Spleen (tissue), 11 donors: ENCODE measurements at regions not wholly inside any gene's neighbourhood (a gene's known extent, or its start where the extent isn't known, plus 50 kb on each side); places are given as distances from the start of the nearest gene placed in this dataset.

Source experiments
- DNase-seq: peaks from one replicate; pipeline ENCODE4 v3.0.0-alpha.2; 2020
- H3K27ac ChIP-seq, 8 donors: fragments of 200-600 bp; sonication (generic) in 7 of 8; 1 replicate in 4 of 8; 2 replicates in 4 of 8; pipeline versions ENCODE4 v1.5.0 to v1.8.0; 2016 to 2021; ENCODE audit warnings: inconsistent platforms in 4 of 8, mild to moderate bottlenecking in 4 of 8, moderate library complexity in 1 of 8
- H3K27me3 ChIP-seq, 7 donors: fragments of 200-600 bp; sonication (generic) in 6 of 7; replicated peaks in 1 of 7; 1 replicate in 4 of 7; 2 replicates in 3 of 7; pipeline versions ENCODE4 v1.5.0 to v1.8.0; 2016 to 2021; ENCODE audit warnings: inconsistent platforms in 3 of 7, mild to moderate bottlenecking in 1 of 7
- H3K36me3 ChIP-seq, 6 donors: fragments of 200-600 bp; sonication (generic) in 5 of 6; 1 replicate in 4 of 6; 2 replicates in 2 of 6; pipeline versions ENCODE4 v1.5.0 to v1.8.0; 2016 to 2021; ENCODE audit warnings: inconsistent platforms in 2 of 6
- H3K4me1 ChIP-seq, 6 donors: fragments of 200-600 bp; sonication (generic) in 5 of 6; 1 replicate in 3 of 6; 2 replicates in 3 of 6; pipeline versions ENCODE4 v1.5.0 to v1.8.0; 2016 to 2021; ENCODE audit warnings: inconsistent platforms in 3 of 6
- H3K4me3 ChIP-seq, 8 donors: fragments of 200-600 bp; sonication (generic) in 7 of 8; 1 replicate in 4 of 8; 2 replicates in 4 of 8; pipeline versions ENCODE4 v1.5.0 to v1.8.0; 2016 to 2021; ENCODE audit warnings: inconsistent platforms in 4 of 8, mild to moderate bottlenecking in 4 of 8, moderate library complexity in 2 of 8
- H3K9me3 ChIP-seq, 8 donors: fragments of 200-600 bp; sonication (generic) in 7 of 8; 1 replicate in 4 of 8; 2 replicates in 4 of 8; pipeline versions ENCODE4 v1.5.0 to v1.8.0; 2016 to 2021; ENCODE audit warnings: inconsistent platforms in 4 of 8
- POLR2A ChIP-seq, 3 donors: fragments of 450-650 bp; IDR thresholded peaks; one replicate each; pipeline ENCODE4 v1.5.1; 2017; ENCODE audit warnings: antibody characterized with exemption in 3 of 3, mild to moderate bottlenecking in 1 of 3
- POLR2AphosphoS5 ChIP-seq, 3 donors: sonication (generic); formaldehyde crosslinking; IDR thresholded peaks; one replicate each; pipeline ENCODE4 v1.5.1; 2017; ENCODE audit warnings: antibody characterized with exemption in 3 of 3
- WGBS, 5 donors: extraction: QIAGEN DNeasy Blood & Tissue Kit in 3 of 5; methylation state at CpG; one replicate each; pipeline versions ENCODE4 v1.1.5 to v1.1.7; 2013 to 2018; 5-methylcytosine and 5-hydroxymethylcytosine counted together
- intact Hi-C: fragments of 100-400 bp; cut with DNase I; formaldehyde crosslinking; loops from one replicate; pipeline ENCODE4 v1.15.0; 2023; ENCODE audit warnings: low total_unique reads
- TF ChIP-seq, protein P1 (sequence below), 11 experiments: fragments of 200-600 bp in 7 of 11; fragments of 450-650 bp in 4 of 11; sonication (generic) in 4 of 11; IDR thresholded peaks in 8 of 11; conservative IDR thresholded peaks in 3 of 11; 1 replicate in 7 of 11; 2 replicates in 4 of 11; pipeline versions ENCODE4 v1.4.0 to v1.8.0; 2016 to 2021; ENCODE audit warnings: antibody characterized with exemption in 11 of 11, inconsistent platforms in 4 of 11, mild to moderate bottlenecking in 1 of 11
- donor health status: healthy with polysubstance abuse.
- donor health status: DM: no; HTN: no; CAD: no; lungs with moderate emphysema.
- donor health status: DM: no; HTN: no; CAD: no.
- donor health status: Bipolar disorder and iron deficiency.
- donor health status: healthy.
- donor health status: DM: no; HTN: no; CAD: no.
- donor health status: DM: yes; HTN: yes; CAD: no.

DNA sequence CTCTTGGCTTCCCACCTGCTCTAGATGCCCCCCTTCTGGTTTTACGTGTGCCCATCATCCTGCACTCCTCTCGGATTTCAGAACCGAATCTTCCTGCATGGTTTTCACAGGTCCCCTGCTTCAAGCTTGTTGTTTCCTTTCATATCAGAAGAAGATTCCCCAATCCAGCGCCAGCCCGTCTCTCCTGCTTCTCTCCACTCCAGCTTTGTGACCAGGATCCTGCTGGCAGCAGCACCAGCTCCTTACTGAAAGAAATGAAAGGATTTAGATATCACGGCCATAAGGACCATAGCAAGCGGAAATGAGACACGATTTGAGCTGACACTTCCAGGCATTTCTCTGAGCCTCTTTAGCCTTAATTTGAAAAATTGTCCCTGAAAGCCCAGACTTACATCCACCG is 180.3 kb upstream of the UBE3A start:
- Histone ChIP-seq H3K27ac (no peak overlapping the region), H3K27me3 (no peaks in the 10 kb centered on the region), H3K4me3 (no peak overlapping the region), H3K4me1 (no peaks in the 10 kb centered on the region), H3K9me3 (peaks cover 0 to 17% (median 0%) of the 10 kb centered on the region in 8 donors), H3K36me3 (no peaks in the 10 kb centered on the region)
- intact Hi-C loops: no loop called here
- 76 to 89% (median 81%) methylated on average over 9 of the region's 9 CpGs for WGBS, 5 donors
- no peak for TF ChIP-seq POLR2A (IDR thresholded peaks at IDR 0.05)
- TF ChIP-seq, protein P1, sequence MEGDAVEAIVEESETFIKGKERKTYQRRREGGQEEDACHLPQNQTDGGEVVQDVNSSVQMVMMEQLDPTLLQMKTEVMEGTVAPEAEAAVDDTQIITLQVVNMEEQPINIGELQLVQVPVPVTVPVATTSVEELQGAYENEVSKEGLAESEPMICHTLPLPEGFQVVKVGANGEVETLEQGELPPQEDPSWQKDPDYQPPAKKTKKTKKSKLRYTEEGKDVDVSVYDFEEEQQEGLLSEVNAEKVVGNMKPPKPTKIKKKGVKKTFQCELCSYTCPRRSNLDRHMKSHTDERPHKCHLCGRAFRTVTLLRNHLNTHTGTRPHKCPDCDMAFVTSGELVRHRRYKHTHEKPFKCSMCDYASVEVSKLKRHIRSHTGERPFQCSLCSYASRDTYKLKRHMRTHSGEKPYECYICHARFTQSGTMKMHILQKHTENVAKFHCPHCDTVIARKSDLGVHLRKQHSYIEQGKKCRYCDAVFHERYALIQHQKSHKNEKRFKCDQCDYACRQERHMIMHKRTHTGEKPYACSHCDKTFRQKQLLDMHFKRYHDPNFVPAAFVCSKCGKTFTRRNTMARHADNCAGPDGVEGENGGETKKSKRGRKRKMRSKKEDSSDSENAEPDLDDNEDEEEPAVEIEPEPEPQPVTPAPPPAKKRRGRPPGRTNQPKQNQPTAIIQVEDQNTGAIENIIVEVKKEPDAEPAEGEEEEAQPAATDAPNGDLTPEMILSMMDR (IDR thresholded peaks at IDR 0.05 in 8 of 11, conservative IDR thresholded peaks at IDR 0.05 in 3 of 11): no peak
- TF ChIP-seq POLR2AphosphoS5 (IDR thresholded peaks at IDR 0.05): no peak
- DNase-seq: no peak

DNA sequence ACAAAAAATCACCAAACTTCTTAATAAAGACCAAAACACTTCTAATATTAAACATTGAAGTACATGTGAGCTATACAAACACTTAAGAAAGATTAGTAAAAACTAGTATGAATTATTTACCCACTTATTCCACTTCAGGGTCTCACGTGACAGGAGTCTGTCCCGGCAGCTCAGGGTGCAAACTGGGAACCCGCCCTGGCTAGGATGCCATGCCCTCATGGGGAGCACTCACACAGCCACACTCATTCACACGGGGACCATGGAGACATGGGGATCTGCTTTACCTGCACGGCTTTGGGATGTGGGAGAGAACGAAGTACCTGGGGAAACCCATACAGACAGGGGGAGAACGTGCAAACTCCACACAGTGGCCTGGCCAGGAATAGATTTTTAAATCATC is 179.3 kb upstream of the UBE3A start:
- Histone ChIP-seq H3K4me1 (no peaks in the 10 kb centered on the region), H3K27ac (no peak overlapping the region), H3K27me3 (no peaks in the 10 kb centered on the region), H3K4me3 (no peak overlapping the region), H3K36me3 (no peaks in the 10 kb centered on the region), H3K9me3 (peaks cover 0 to 17% (median 0%) of the 10 kb centered on the region in 8 donors)
- WGBS, 5 donors: 83 to 95% (median 88%) methylated on average over 7 of the region's 7 CpGs
- TF ChIP-seq, protein P1 (IDR thresholded peaks at IDR 0.05 in 8 of 11, conservative IDR thresholded peaks at IDR 0.05 in 3 of 11): no peak
- TF ChIP-seq POLR2A (IDR thresholded peaks at IDR 0.05): no peak
- no peak for TF ChIP-seq POLR2AphosphoS5 (IDR thresholded peaks at IDR 0.05)
- intact Hi-C loops: no loop called here
- no peak for DNase-seq

DNA sequence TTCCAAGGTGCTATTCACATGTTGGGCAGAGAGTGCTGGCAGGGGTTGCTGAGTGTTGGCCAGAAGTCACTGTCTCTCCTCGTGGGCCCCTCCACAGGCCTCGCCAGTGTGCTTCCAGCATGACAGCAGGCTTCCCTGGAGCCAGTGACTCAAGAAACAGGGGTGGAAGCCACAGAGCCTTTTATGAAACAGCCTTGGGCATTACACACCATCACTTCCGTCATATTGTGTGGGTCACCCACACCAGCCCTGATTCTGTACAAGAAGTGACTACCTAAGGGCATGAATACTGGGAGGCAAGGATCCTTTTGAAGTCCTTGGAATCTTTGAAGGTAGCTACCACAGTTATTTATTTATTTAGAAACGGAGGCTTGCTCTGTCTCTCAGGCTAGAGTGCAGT is 177.6 kb upstream of the UBE3A start:
- Histone ChIP-seq H3K27me3 (no peaks in the 10 kb centered on the region), H3K9me3 (peaks cover 0 to 23% (median 0%) of the 10 kb centered on the region in 8 donors), H3K4me1 (no peaks in the 10 kb centered on the region), H3K27ac (no peak overlapping the region), H3K36me3 (no peaks in the 10 kb centered on the region), H3K4me3 (no peak overlapping the region)
- WGBS, 5 donors: 76 to 89% (median 81%) methylated on average over 4 of the region's 4 CpGs
- intact Hi-C loops: no loop called here
- DNase-seq: no peak
- no peak for TF ChIP-seq POLR2A (IDR thresholded peaks at IDR 0.05)
- TF ChIP-seq, protein P1 (IDR thresholded peaks at IDR 0.05 in 8 of 11, conservative IDR thresholded peaks at IDR 0.05 in 3 of 11): no peak
- TF ChIP-seq POLR2AphosphoS5 (IDR thresholded peaks at IDR 0.05): no peak

DNA sequence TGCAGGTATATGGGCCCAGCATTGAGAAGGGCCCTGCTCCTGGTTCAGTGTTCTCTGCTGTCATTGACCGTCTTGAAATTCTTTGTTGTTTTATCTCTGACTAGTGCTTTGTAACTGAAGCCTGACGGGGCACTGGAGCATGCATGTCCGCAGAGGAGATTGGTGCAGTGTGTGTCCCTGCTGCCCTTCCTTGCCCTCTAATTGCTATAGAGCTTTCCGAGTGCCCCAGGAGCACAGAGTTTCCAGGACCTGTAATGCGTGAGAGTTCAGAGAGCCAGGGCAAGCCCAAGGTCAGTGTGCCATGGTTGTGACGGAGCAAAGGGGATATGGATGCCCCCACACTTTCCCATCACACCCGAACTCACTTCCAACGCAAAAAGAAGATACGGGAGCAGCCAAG is 174.3 kb upstream of the UBE3A start:
- H3K4me1 ChIP-seq: no peaks in the 10 kb centered on the region
- no peak overlapping the region for H3K27ac ChIP-seq
- peaks cover 0 to 25% (median 0%) of the 10 kb centered on the region in 8 donors for H3K9me3 ChIP-seq
- no peak overlapping the region for H3K4me3 ChIP-seq
- H3K27me3 ChIP-seq: no peaks in the 10 kb centered on the region
- intact Hi-C loops: no loop called here
- H3K36me3 ChIP-seq: no peaks in the 10 kb centered on the region
- no peak for DNase-seq
- TF ChIP-seq POLR2A (IDR thresholded peaks at IDR 0.05): no peak
- no peak for TF ChIP-seq POLR2AphosphoS5 (IDR thresholded peaks at IDR 0.05)
- TF ChIP-seq, protein P1 (IDR thresholded peaks at IDR 0.05 in 8 of 11, conservative IDR thresholded peaks at IDR 0.05 in 3 of 11): no peak
- 73 to 79% (median 77%) methylated on average over 9 of the region's 9 CpGs for WGBS, 5 donors
